ENCODE measurements at regions not wholly inside any gene's neighbourhood (a gene's known extent, or its start where the extent isn't known, plus 50 kb on each side); places are given as distances from the start of the nearest gene placed in this dataset.
"Not testable (repeated sequence)": the region's sequence is repeated elsewhere in the genome, so short reads cannot be mapped to it uniquely, and the experiment has no call there.

DNA sequence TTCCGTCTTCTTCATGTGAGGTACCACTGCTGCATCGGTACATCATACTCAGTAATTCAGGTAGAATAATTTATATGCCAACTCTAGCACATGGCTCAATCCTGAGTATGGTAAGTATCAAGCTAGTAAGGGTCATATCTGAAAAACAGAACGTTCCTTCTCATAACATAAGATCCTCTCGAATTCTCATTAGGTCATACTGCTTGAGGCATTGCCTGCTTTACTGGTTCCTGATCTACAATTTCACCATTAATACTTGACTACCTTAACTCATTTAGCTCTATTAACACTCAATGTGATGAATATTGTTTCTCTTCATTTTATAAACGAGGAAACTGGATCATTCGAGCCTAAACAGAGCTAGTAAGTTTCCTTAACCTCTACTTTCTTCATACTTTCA lies 871.6 kb downstream of the BRINP3 start:
- intact Hi-C loops (cut with micrococcal nuclease), result no loop called here

DNA sequence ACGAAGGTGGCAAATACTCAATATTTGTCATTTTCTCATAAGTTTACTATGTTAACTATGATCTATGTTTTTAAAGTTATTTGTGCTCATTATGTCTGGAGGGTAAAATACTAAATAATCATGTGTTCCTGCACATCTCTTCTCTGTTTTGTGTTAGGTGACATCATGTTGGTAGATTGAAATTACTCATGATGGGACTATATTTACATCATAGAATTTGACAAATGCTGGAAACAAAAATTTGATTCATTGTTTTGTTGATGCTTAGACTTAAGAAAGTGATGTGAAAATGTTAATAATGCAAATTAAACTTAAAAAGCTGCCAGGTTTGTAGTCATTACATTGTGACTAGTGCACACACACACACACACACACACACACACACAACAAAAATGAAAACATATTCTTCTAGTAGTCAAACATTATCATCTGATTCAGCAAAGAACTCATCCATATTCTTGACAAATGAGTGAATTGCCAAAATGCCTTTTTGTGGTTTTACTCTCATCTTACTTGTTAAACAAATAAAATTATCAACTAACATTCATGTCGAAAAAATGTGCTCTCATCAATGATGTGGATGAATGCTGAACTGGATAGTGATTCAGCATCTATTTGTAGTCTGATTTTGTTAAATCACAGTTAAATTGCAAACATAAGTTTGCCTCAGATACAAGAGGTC lies 870.7 kb downstream of the BRINP3 start:
- DNase-seq (no peak), ATAC-seq (no peak)
- intact Hi-C loops (cut with micrococcal nuclease), result no loop called here

More for the DNA sequence above, 871.6 kb downstream of the BRINP3 start:
- DNase-seq (no peak), ATAC-seq (no peak)

DNA sequence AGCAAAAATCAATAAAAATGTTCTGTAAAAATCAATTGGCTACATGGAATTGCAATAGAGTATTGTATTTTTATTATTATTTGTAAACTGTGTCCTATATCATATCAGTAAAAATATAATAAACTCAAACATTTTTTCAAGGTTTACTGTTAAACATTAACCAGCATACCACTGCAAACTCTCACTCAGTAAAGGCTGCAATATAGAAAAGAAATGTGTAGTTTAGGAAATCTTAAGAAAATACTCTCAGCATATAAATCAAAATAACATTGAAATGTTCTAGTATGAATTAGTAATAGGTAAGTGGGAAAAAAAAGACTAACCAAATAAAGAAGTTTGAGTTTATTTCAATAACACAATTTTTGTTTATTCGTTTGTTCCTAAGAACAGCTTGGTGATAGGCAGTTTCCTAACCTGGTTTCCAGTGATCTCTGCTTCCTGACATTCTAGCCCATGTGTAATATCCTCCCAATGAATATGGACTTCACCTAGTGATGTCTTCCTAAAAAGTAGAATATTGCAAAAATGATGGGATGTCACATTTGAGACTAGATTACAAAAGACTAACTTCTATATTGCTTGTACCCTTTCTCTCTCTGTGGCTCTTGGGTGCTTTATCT lies 870.1 kb downstream of the BRINP3 start:
- intact Hi-C loops (cut with micrococcal nuclease), result no loop called here

GRCh38 chr1:189609167-189609566 lies 868.5 kb downstream of the BRINP3 start:
- intact Hi-C loops (cut with micrococcal nuclease), result no loop called here
- DNase-seq, result no peak

More for the DNA sequence above, 870.1 kb downstream of the BRINP3 start:
- ATAC-seq (no peak), DNase-seq (no peak)

GRCh38 chr1:189616893-189617292 lies 860.8 kb downstream of the BRINP3 start:
- intact Hi-C loops (cut with micrococcal nuclease), result no loop called here
- DNase-seq (no peak), ATAC-seq (no peak)

More at GRCh38 chr1:189609167-189609566, 868.5 kb downstream of the BRINP3 start:
- ATAC-seq, result no peak

- DNase-seq (no peak), ATAC-seq (no peak)
Measured at GRCh38 chr1:189619682-189620332, 857.9 kb downstream of the BRINP3 start.

DNA sequence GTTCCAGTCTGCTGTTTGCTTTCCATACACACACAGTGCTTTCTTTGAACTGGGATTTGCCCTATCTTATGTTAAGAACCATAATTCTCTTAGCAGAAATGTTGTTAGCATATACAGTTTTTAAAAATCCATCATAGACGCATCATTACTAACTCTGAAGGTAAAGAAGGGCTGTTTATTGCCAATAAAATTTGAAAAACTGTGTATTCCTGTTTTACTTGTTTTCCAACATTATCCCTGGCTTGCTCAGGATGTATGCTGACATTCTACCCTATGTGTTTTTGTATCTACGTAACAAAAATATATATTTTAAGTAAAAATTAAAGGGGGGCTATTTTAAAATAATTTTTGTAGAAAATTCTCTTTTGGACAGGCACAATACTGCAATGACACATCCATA lies 857.2 kb downstream of the BRINP3 start:
- intact Hi-C loops (cut with micrococcal nuclease), result no loop called here
- no peak for DNase-seq
- no peak for ATAC-seq

More at GRCh38 chr1:189619682-189620332, 857.9 kb downstream of the BRINP3 start:
- intact Hi-C loops (cut with micrococcal nuclease), result no loop called here

GRCh38 chr1:189623336-189623735 lies 854.3 kb downstream of the BRINP3 start:
- no peak for DNase-seq
- intact Hi-C loops (cut with micrococcal nuclease), result no loop called here
- ATAC-seq, result no peak

- DNase-seq (no peak), ATAC-seq (no peak)
- intact Hi-C loops (cut with micrococcal nuclease), result no loop called here
Measured at GRCh38 chr1:189627427-189627826, 850.2 kb downstream of the BRINP3 start.

DNA sequence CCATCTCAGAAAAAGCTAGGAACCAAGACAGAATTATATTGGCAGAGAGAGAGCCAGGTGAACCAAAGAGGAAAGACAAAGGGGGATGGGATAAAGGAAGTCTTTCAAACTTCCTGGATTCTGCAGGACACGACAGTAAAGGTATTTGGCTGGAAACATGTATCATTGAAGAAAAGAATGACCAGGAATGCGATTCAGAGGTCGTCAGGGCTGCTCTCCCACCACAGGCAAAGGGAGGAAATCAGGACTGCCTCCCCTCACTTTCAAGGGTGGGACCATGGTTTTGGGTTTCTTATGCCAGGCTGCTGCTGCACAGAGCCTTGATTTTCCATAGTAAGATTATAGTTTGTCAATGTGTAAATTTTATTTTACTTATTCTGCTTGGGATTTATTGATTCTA lies 848.8 kb downstream of the BRINP3 start:
- intact Hi-C loops (cut with micrococcal nuclease), result no loop called here
- DNase-seq (no peak), ATAC-seq (no peak)

GRCh38 chr1:189633658-189634057 lies 844.0 kb downstream of the BRINP3 start:
- no peak for DNase-seq
- intact Hi-C loops (cut with micrococcal nuclease), result no loop called here
- ATAC-seq, result no peak

DNA sequence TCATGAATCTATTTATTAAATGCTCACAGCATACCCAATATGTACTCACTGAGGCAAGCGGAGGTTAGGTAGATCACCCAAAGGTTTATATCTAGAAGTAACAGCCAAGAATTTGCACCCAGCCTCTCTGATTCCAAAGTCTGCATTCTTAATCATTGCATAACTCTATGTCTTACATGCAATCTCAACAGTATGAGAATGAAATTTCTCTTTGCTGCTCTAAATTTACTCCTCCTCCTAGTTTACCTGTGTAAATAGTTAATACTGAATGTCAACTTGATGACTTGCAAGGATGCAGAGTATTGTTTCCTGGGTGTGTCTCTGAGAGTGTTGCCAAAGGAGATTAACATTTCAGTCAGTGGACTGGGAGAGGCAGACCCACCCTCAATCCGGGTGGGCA lies 840.6 kb downstream of the BRINP3 start:
- ATAC-seq (no peak), DNase-seq (no peak)
- intact Hi-C loops (cut with micrococcal nuclease), result no loop called here

DNA sequence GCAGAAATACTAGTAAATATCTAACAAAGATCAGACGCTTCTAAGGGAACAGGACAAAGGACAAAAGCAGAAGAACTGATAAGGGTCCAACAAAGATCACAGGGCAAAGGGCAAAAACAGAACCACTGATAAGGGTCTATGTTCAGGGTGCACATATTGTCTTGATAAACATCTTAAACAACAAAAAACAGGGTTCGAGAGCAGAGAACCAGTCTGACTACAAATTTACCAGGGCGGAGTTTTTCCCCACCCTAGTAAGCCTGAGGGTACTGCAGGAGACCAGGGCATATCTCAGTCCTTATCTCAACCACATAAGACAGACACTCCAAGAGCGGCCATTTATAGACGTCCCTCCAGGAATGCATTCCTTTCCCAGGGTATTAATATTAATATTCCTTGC lies 833.5 kb downstream of the BRINP3 start:
- DNase-seq; intact Hi-C loops (cut with micrococcal nuclease); ATAC-seq: not testable (repeated sequence)

DNA sequence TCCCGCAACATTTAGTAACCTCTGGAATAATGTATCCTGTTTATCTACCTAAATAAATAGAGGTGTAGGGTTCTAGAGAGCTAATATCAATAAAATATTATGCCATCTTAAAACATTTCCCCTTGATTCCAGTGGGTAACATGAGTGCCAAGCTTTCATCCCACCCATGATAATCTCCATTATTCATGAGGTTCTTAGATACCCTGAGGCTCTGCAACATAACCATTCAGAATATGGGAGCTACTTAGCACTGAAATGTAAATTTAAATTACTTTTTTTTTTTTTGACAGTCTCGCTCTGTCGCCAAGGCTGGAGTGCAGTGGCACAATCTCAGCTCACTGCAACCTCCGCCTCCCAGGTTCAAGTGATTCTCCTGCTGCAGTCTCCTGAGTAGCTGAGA lies 832.7 kb downstream of the BRINP3 start:
- no peak for ATAC-seq
- DNase-seq, result no peak
- intact Hi-C loops (cut with micrococcal nuclease), result no loop called here

DNA sequence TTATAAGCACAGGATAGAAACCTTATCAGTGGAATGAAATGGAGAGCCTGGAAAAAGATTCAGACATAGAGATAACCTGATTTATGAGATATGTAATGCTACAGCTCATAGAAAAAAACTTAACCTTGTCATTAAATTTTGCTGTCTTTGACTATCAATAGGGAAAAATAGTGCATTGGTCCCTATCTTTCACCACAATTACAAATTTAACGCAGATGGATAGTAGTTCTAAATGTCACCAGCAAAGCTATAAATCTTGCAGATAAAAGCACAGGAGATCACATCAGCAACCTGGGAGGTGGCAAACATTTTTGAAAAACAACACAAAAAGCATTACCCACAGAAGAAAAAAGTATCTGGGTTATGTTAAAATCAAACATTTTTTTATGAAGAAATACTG lies 831.6 kb downstream of the BRINP3 start:
- ATAC-seq (no peak), DNase-seq (no peak)
- intact Hi-C loops (cut with micrococcal nuclease), result no loop called here

DNA sequence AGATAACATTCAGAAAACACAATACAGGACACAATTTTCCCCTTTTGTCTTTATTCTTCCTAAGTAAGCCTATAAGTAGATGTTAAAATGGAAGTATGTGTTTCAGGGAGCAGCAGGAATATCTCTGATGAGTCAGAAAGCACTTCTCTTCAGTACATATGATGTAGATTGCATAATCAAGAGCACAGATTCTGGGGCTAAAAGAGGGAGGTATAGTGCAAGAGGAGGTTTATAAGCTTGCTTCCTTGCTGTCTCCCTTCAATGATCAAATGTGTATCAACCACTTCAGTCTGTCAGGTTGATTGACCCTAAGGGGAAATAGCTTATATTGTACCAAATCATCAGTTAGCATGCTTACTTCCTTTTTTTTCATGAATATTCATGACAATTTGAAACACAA lies 822.8 kb downstream of the BRINP3 start:
- ATAC-seq, result no peak
- intact Hi-C loops (cut with micrococcal nuclease), result no loop called here

DNA sequence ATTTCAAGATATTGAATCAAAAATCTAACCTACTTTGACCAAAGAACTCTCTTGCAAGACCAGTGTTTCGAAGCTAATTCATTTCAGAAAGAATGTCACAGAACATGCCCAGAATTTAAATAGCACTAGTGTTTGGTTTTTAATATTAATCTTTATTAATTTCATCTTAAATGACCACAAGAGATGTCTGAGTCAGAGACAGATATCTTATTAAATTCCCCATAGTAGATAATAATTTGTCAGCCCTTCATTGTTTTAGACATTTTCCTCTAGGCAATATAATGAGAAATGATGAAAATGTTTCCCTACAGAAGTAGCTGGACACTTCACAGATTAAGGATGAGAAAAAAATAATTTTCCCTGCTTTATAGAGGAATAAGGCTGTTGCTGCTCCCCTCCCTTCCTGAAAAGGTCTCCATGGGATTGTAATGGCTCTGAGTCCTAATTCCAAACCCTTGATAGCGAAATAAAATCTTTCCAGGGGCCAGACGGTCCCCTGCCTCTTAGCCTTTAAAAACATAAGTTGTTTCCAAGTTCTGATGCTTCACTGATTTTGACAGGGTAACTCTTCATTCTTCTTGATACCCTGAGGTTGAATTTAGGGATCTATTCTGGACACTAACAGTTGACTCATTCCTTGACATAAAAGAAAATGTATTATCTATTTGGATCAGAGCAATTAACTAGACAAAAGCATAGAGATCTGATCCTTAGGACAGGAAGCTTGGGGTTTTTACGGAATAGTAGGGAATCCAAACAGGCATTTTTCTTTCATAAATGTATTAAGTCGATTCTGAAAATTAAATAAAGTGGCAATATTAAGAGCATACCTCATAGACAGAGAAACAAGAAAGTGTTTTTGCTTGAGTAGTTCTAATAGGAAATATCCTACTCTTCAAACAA lies 820.8 kb downstream of the BRINP3 start:
- no peak for ATAC-seq
- no peak for DNase-seq
- intact Hi-C loops (cut with micrococcal nuclease), result no loop called here

More for the DNA sequence above, 822.8 kb downstream of the BRINP3 start:
- DNase-seq, result no peak

GRCh38 chr1:189657715-189658114 lies 819.9 kb downstream of the BRINP3 start:
- ATAC-seq, result no peak
- no peak for DNase-seq
- intact Hi-C loops (cut with micrococcal nuclease), result no loop called here

GRCh38 chr1:189658381-189658780 lies 819.3 kb downstream of the BRINP3 start:
- intact Hi-C loops (cut with micrococcal nuclease), result no loop called here
- ATAC-seq, result no peak

DNA sequence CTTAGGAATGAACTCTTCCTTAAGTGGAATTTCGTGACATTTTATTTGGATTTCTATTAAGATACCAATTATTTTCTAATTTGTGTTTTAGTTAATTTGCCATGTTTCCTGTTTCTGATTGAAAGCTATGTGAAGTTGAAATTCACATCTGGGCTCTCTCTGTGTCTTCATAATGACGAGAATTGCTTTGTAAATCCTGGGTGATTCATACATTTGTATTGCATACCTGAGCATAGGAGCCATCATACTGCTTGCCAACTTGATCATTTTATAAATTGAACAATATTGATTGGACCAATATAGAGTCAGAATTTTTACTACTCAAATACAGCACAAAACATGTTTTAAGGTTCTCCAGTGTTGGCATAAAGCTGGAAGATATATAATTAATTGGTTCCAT lies 817.9 kb downstream of the BRINP3 start:
- DNase-seq, result no peak
- ATAC-seq, result no peak
- intact Hi-C loops (cut with micrococcal nuclease), result no loop called here

More at GRCh38 chr1:189658381-189658780, 819.3 kb downstream of the BRINP3 start:
- DNase-seq, result no peak
